H1 (cell line): ENCODE measurements at regions not wholly inside any gene's neighbourhood (a gene's known extent, or its start where the extent isn't known, plus 50 kb on each side); places are given as distances from the start of the nearest gene placed in this dataset.

Experiments used
- CTCF ChIA-PET: fragments of 300-600 bp; sonication (Branson Sonifier 250); formaldehyde crosslinking; loops from one replicate; lab custom pipeline; 2021; ENCODE audit not compliant: partially characterized antibody; lab: Charles Lee
- POLR2A ChIA-PET: fragments of 300-600 bp; sonication (Branson Sonifier 250); formaldehyde crosslinking; loops from one replicate; lab custom pipeline; 2021; ENCODE audit warnings: inconsistent platforms; ENCODE audit not compliant: partially characterized antibody; lab: Charles Lee
- DNase-seq, 2 experiments: peaks; one replicate each; pipeline versions ENCODE4 v3.0.0 to v3.0.0-alpha.2; 2010 to 2022; ENCODE audit warnings: low spot score in 2 of 2, low read depth in 1 of 2, mixed read lengths in 1 of 2
- FAIRE-seq: peaks from 2 replicates; lab custom pipeline; 2011; peaks lifted over from hg19 to GRCh38; lab: Jason Lieb, UNC
- H2AFZ ChIP-seq: 2 replicates; pipeline ENCODE4 v1.8.1; 2012; ENCODE audit warnings: low read length, inconsistent platforms
- H2AK5ac ChIP-seq: 2 replicates; pipeline ENCODE4 v1.6.1; 2013; ENCODE audit warnings: low read depth, low read length
- H2BK120ac ChIP-seq: replicated peaks from 2 replicates; pipeline ENCODE3; 2013; ENCODE audit warnings: low read depth, low read length, inconsistent platforms
- H2BK12ac ChIP-seq: 2 replicates; pipeline ENCODE4 v1.6.1; 2013; ENCODE audit warnings: low read depth, low read length
- H2BK15ac ChIP-seq: 2 replicates; pipeline ENCODE4 v1.6.1; 2013; ENCODE audit warnings: low read length
- H2BK20ac ChIP-seq: 2 replicates; pipeline ENCODE4 v1.6.1; 2013; ENCODE audit warnings: low read length
- H2BK5ac ChIP-seq: 2 replicates; pipeline ENCODE4 v1.6.1; 2013; ENCODE audit warnings: low read depth, low read length
- H3K14ac ChIP-seq: 2 replicates; pipeline ENCODE4 v1.6.1; 2013; ENCODE audit warnings: inconsistent platforms; ENCODE audit not compliant: insufficient read length
- H3K18ac ChIP-seq: 2 replicates; pipeline ENCODE4 v1.6.1; 2013; ENCODE audit warnings: low read length; ENCODE audit errors: extremely low read depth
- H3K23ac ChIP-seq: 2 replicates; pipeline ENCODE4 v1.6.1; 2013; ENCODE audit warnings: inconsistent platforms; ENCODE audit not compliant: insufficient read length
- H3K23me2 ChIP-seq: 2 replicates; pipeline ENCODE4 v1.6.1; 2013; ENCODE audit warnings: low read depth, low read length
- H3K27ac ChIP-seq: 2 replicates; pipeline ENCODE4 v1.6.1; 2011; ENCODE audit warnings: low read depth, low read length, inconsistent platforms
- H3K27me3 ChIP-seq, 4 experiments: replicated peaks in 1 of 4; 1 replicate in 1 of 4; 2 replicates in 3 of 4; pipeline versions ENCODE4 v1.6.1 to v1.8.1; 2011 to 2013; ENCODE audit warnings: low read length in 3 of 4, mild to moderate bottlenecking in 3 of 4, inconsistent platforms in 2 of 4, mixed read lengths in 2 of 4, moderate library complexity in 1 of 4; ENCODE audit not compliant: control insufficient read depth in 3 of 4, insufficient read depth in 3 of 4; ENCODE audit errors: extremely low read depth in 1 of 4
- H3K36me3 ChIP-seq, 4 experiments: 2 replicates each; pipeline versions ENCODE4 v1.6.1 to v1.8.1; 2011 to 2013; ENCODE audit warnings: mild to moderate bottlenecking in 4 of 4, low read length in 3 of 4, moderate library complexity in 2 of 4, control low read depth in 1 of 4, inconsistent platforms in 1 of 4; ENCODE audit not compliant: insufficient read depth in 4 of 4, control insufficient read depth in 2 of 4
- H3K4ac ChIP-seq: replicated peaks from 2 replicates; pipeline ENCODE3; 2013; ENCODE audit warnings: low read length, low read depth, mixed read lengths, inconsistent platforms; ENCODE audit not compliant: insufficient read length
- H3K4me1 ChIP-seq, 4 experiments: replicated peaks in 1 of 4; 1 replicate in 1 of 4; 2 replicates in 3 of 4; pipeline versions ENCODE4 v1.6.1 to v1.8.1; 2011 to 2013; ENCODE audit warnings: low read length in 3 of 4, inconsistent platforms in 2 of 4, mixed read lengths in 1 of 4; ENCODE audit not compliant: insufficient read depth in 4 of 4, control insufficient read depth in 3 of 4
- H3K4me2 ChIP-seq, 2 experiments: 2 replicates each; pipeline versions ENCODE4 v1.6.1 to v1.8.1; 2011 to 2013; ENCODE audit warnings: low read depth in 2 of 2, low read length in 2 of 2, control low read depth in 1 of 2, inconsistent platforms in 1 of 2, mild to moderate bottlenecking in 1 of 2; ENCODE audit not compliant: insufficient read depth in 1 of 2
- H3K4me3 ChIP-seq, 4 experiments: fragments of 200-600, 300-600 bp in 1 of 4; sonication (generic), shearing (Covaris generic), sonication (Bioruptor Twin) in 1 of 4; 2 replicates each; pipeline versions ENCODE4 v1.5.1 to v1.8.1; 2011 to 2016; ENCODE audit warnings: low read length in 4 of 4, low read depth in 3 of 4, control low read depth in 2 of 4, inconsistent platforms in 2 of 4, mild to moderate bottlenecking in 2 of 4, mixed read lengths in 1 of 4, moderate library complexity in 1 of 4; ENCODE audit not compliant: insufficient read depth in 2 of 4; ENCODE audit errors: extremely low read depth in 1 of 4
- H3K56ac ChIP-seq: replicated peaks from 2 replicates; pipeline ENCODE3; 2013; ENCODE audit warnings: low read depth, mild to moderate bottlenecking, mixed read lengths, low read length, inconsistent platforms; ENCODE audit not compliant: insufficient read length
- H3K79me1 ChIP-seq: 2 replicates; pipeline ENCODE4 v1.6.1; 2013; ENCODE audit warnings: low read depth, low read length, control low read depth
- H3K79me2 ChIP-seq, 2 experiments: 2 replicates each; pipeline versions ENCODE4 v1.6.1 to v1.8.1; 2012 to 2013; ENCODE audit warnings: low read length in 2 of 2, mild to moderate bottlenecking in 2 of 2, inconsistent platforms in 1 of 2; ENCODE audit not compliant: insufficient read depth in 2 of 2, control insufficient read depth in 1 of 2
- H3K9ac ChIP-seq, 4 experiments: replicated peaks in 1 of 4; 1 replicate in 1 of 4; 2 replicates in 3 of 4; pipeline versions ENCODE4 v1.6.1 to v1.8.1; 2011 to 2013; ENCODE audit warnings: low read depth in 3 of 4, low read length in 3 of 4, control low read depth in 2 of 4, mild to moderate bottlenecking in 2 of 4, moderate library complexity in 2 of 4, inconsistent platforms in 1 of 4; ENCODE audit errors: extremely low read depth in 1 of 4
- H3K9me3 ChIP-seq, 2 experiments: 2 replicates each; pipeline versions ENCODE4 v1.6.1 to v1.8.1; 2012 to 2013; ENCODE audit warnings: mild to moderate bottlenecking in 2 of 2, moderate library complexity in 2 of 2, control low read depth in 1 of 2, inconsistent platforms in 1 of 2, low read depth in 1 of 2, low read length in 1 of 2, mixed read lengths in 1 of 2; ENCODE audit not compliant: insufficient read depth in 2 of 2
- H4K20me1 ChIP-seq, 2 experiments: replicated peaks in 1 of 2; 2 replicates each; pipeline versions ENCODE3 to v1.8.1; 2011 to 2013; ENCODE audit warnings: inconsistent platforms in 2 of 2, low read length in 2 of 2, mild to moderate bottlenecking in 1 of 2; ENCODE audit not compliant: insufficient read depth in 2 of 2, control insufficient read depth in 1 of 2
- H4K5ac ChIP-seq: 2 replicates; pipeline ENCODE4 v1.6.1; 2013; ENCODE audit warnings: low read length, low read depth, mixed read lengths, inconsistent platforms; ENCODE audit not compliant: insufficient read length
- H4K8ac ChIP-seq: 2 replicates; pipeline ENCODE4 v1.8.0; 2013; ENCODE audit warnings: mild to moderate bottlenecking, moderate library complexity, low read length, inconsistent platforms; ENCODE audit not compliant: insufficient read depth; ENCODE audit errors: extremely low read depth
- H4K91ac ChIP-seq: replicated peaks from 2 replicates; pipeline ENCODE3; 2013; ENCODE audit warnings: low read length, mixed read lengths, inconsistent platforms; ENCODE audit not compliant: insufficient read length
- E2F6 ChIP-seq: IDR thresholded peaks from 2 replicates; pipeline ENCODE4 v1.6.1; 2012; ENCODE audit warnings: inconsistent platforms
- GABPA ChIP-seq: IDR thresholded peaks from 2 replicates; pipeline ENCODE4 v1.6.1; 2011; ENCODE audit warnings: mild to moderate bottlenecking, low read length, moderate library complexity, borderline replicate concordance; ENCODE audit not compliant: insufficient read depth
- KDM1A ChIP-seq: fragments of 200-600, 300-600 bp; sonication (generic); IDR thresholded peaks from 2 replicates; pipeline ENCODE4 v1.7.1; 2016; ENCODE audit warnings: mild to moderate bottlenecking, low read length, borderline replicate concordance
- MAX ChIP-seq: IDR thresholded peaks from 2 replicates; pipeline ENCODE4 v1.6.1; 2012; ENCODE audit warnings: inconsistent platforms
- POU5F1 ChIP-seq: IDR thresholded peaks from 2 replicates; pipeline ENCODE4 v1.6.1; 2011; ENCODE audit warnings: low read depth, mild to moderate bottlenecking, low read length, moderate library complexity
- RNF2 ChIP-seq: fragments of 200-900, 300-1000 bp; sonication (generic); IDR thresholded peaks from 2 replicates; pipeline ENCODE4 v1.7.1; 2016; ENCODE audit warnings: borderline replicate concordance, low read depth, mild to moderate bottlenecking, antibody characterized with exemption, low read length; ENCODE audit not compliant: poor library complexity, severe bottlenecking; ENCODE audit errors: missing control alignments
- SIN3A ChIP-seq, 2 experiments: IDR thresholded peaks in 1 of 2; conservative IDR thresholded peaks in 1 of 2; 2 replicates each; pipeline ENCODE4 v1.6.1; 2011 to 2012; ENCODE audit warnings: low read length in 2 of 2, improper control_type of control experiment in 1 of 2, low read depth in 1 of 2, mild to moderate bottlenecking in 1 of 2
- SUZ12 ChIP-seq: fragments of 200-600 bp; sonication (generic); IDR thresholded peaks from 2 replicates; pipeline ENCODE4 v1.6.1; 2012; ENCODE audit warnings: mild to moderate bottlenecking, inconsistent platforms, low read length, moderate library complexity, mixed read lengths
- TCF12 ChIP-seq: IDR thresholded peaks from 2 replicates; pipeline ENCODE4 v1.6.1; 2011; ENCODE audit warnings: low read depth, mild to moderate bottlenecking, low read length
- WGBS, 2 experiments: shearing (Covaris generic) in 1 of 2; methylation state at CpG; one replicate each; pipeline versions ENCODE4 v1.1.6 to v1.1.7; 2013 to 2015; ENCODE audit warnings: low lambda C conversion rate in 2 of 2, mixed read lengths in 2 of 2, inconsistent platforms in 1 of 2, low coverage in 1 of 2, missing lambda C conversion rate in 1 of 2; ENCODE audit not compliant: insufficient replicate concordance in 2 of 2, insufficient coverage in 1 of 2, insufficient read length in 1 of 2; ENCODE audit errors: extremely low coverage in 1 of 2, missing lambda C conversion rate in 1 of 2; 5-methylcytosine and 5-hydroxymethylcytosine counted together

GRCh38 chr3:106125321-106125720, 256.5 kb upstream of the CBLB start:
- Histone ChIP-seq H4K20me1 (no peaks in the 10 kb centered on the region), H2AFZ (no peak overlapping the region), H2AK5ac (no peak overlapping the region), H3K56ac (no peak overlapping the region), H4K91ac (no peak overlapping the region), H3K9ac (no peak overlapping the region), H2BK120ac (no peak overlapping the region), H3K18ac (no peak overlapping the region), H2BK15ac (no peak overlapping the region), H3K23ac (no peak overlapping the region), H3K4ac (no peak overlapping the region), H3K14ac (no peak overlapping the region), H3K36me3 (no peaks in the 10 kb centered on the region), H3K79me2 (no peaks in the 10 kb centered on the region), H3K23me2 (no peaks in the 10 kb centered on the region), H3K4me2 (no peak overlapping the region), H3K4me3 (no peak overlapping the region), H3K9me3 (no peaks in the 10 kb centered on the region), H2BK20ac (no peak overlapping the region), H3K27me3 (no peaks in the 10 kb centered on the region), H2BK12ac (no peak overlapping the region), H3K79me1 (no peaks in the 10 kb centered on the region), H3K27ac (no peak overlapping the region), H4K8ac (no peak overlapping the region), H3K4me1 (no peaks in the 10 kb centered on the region), H2BK5ac (no peak overlapping the region), H4K5ac (no peak overlapping the region)
- ChIA-PET CTCF (no interaction called here), POLR2A (no interaction called here)
- no peak for DNase-seq
- no peak for FAIRE-seq
- WGBS, 2 experiments, result 74% methylated on average over 3 of the region's 3 CpGs; no CpG with 5 or more reads in 1 of the 2 experiments
- TF ChIP-seq SUZ12 (no peak), GABPA (no peak), E2F6 (no peak), MAX (no peak), RNF2 (no peak), TCF12 (no peak), POU5F1 (no peak), KDM1A (no peak), SIN3A (conservative IDR thresholded peaks at IDR 0.05 in 1 of 2, IDR thresholded peaks at IDR 0.05 in 1 of 2; ENCODE audit: low read depth in 1 of 2, low read length in 2 of 2) (no peak)
